ENCODE measurements at regions not wholly inside any gene's neighbourhood (a gene's known extent, or its start where the extent isn't known, plus 50 kb on each side); places are given as distances from the start of the nearest gene placed in this dataset.

GRCh38 chr5:50898966-50899365 lies 232.5 kb downstream of the PARP8 start:
- TF ChIP-seq SUZ12 (IDR thresholded peaks at IDR 0.05; ENCODE audit: extremely low read depth, insufficient read depth, insufficient read length), result no peak
- no peak for TF ChIP-seq YY1 (IDR thresholded peaks at IDR 0.05; ENCODE audit: insufficient read depth, insufficient read length)
- TF ChIP-seq ZNF274 (IDR thresholded peaks at IDR 0.05; ENCODE audit: low read depth, low read length), result no peak
